Activated CD4-positive, alpha-beta memory T cell treated with anti-CD3 and anti-CD28 coated beads for 36 hours (primary cell): ENCODE measurements at regions not wholly inside any gene's neighbourhood (a gene's known extent, or its start where the extent isn't known, plus 50 kb on each side); places are given as distances from the start of the nearest gene placed in this dataset.

Experiments
- CTCF ChIA-PET: fragments of 350-600 bp; sonication (Branson Sonifier 250); formaldehyde crosslinking; loops from one replicate; lab custom pipeline; 2021; ENCODE audit warnings: antibody characterized with exemption, inconsistent platforms; lab: Charles Lee
- POLR2A ChIA-PET: fragments of 350-600 bp; sonication (Branson Sonifier 250); formaldehyde crosslinking; loops from one replicate; lab custom pipeline; 2021; ENCODE audit warnings: antibody characterized with exemption; lab: Charles Lee
- DNase-seq: peaks from one replicate; pipeline ENCODE4 v3.0.0-alpha.2; 2020
- H3K27ac Mint-ChIP-seq: one replicate; pipeline ENCODE4 v1.8.0; 2021; ENCODE audit warnings: mixed read lengths
- H3K27me3 Mint-ChIP-seq: one replicate; pipeline ENCODE4 v1.8.0; 2021; ENCODE audit warnings: mixed read lengths
- H3K36me3 Mint-ChIP-seq: one replicate; pipeline ENCODE4 v1.8.0; 2021; ENCODE audit warnings: mixed read lengths
- H3K4me1 Mint-ChIP-seq: one replicate; pipeline ENCODE4 v1.8.0; 2021; ENCODE audit warnings: low read depth, mixed read lengths
- H3K4me3 Mint-ChIP-seq: one replicate; pipeline ENCODE4 v1.8.0; 2021; ENCODE audit warnings: mild to moderate bottlenecking, mixed read lengths
- H3K9me3 Mint-ChIP-seq: one replicate; pipeline ENCODE4 v1.8.0; 2021; ENCODE audit warnings: mixed read lengths
- intact Hi-C: fragments of 100-400 bp; cut with micrococcal nuclease; formaldehyde crosslinking; loops from one replicate; pipeline ENCODE4 v1.15.1; 2023

DNA sequence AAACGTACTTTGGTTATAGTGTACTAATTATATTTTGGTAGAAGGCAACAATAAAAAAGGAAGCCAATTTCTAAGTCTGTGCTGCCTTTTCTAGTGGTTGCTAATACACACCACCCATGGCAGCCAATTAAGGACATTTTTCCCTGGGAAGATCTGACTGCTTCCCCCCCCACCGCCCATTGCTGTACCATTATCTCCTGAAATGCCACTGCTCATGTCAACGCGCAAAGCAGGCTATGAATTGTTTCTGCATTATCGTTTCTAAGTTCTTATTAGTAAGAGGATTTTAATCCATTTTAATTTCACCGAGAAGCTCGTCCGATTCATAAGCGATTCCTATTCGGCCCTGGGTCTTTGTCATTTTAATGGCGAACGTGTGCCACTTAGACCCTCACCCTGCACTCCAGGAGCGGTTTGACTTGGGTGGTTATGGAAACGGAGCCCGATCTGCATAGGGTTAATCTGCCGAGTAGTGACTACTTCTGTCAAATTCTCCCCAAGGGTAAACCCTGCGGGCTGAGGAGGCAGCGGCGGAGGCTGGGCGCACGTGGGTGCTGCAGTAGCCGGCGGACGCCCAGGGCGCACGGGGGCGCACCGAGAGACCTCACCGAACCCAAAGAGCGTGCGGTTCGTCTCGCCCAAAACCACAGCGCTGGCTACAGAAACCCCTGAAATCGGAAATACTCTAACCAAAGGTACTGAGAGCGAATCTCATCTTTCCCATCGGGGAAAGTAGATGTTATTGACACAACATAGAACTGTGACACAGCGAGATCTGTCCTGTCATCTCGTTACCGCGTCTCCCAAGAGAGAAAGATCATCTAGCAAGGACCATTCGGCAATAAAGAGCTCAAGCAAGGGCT is 55.8 kb upstream of the SHC3 start:
- peak; percentile 52 for DNase-seq
- intact Hi-C loops, result no loop called here
- Mint-ChIP-seq H3K4me3 (no peak overlapping the region), H3K27ac (no peak overlapping the region), H3K36me3 (no peaks in the 10 kb centered on the region), H3K4me1 (peaks cover 14% of the 10 kb centered on the region), H3K27me3 (peaks cover 39% of the 10 kb centered on the region), H3K9me3 (peaks cover 2% of the 10 kb centered on the region)
- ChIA-PET POLR2A (no interaction called here), CTCF (no interaction called here)

DNA sequence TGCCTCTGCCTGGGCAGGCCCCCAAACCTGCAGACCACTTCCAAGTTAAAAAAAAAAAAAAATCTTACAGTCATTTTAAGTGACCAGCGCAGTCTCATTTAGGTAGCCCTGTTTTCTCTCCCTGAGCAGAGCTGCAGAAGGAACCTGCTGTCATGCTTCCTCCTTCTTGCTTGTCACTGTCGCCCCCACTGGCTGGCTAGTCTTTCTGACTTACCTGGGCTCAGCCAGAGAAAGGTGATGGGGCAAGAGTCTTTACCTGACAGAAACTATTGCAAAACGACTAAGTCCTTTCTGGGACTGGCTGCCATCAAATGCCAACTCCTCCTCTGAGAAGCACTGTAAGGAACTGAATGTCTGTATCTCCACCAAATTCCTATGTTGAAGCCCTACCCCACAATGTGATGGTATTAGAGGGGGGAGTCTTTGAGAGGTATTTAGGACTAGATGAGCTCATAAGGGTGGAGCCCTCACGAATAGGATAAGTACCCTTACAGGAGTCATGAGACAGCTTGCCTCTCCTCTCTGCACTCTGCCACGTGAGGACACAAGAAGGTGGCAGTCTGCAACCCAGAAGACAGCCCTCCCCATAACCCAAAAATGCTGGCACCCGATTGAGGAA is 58.4 kb upstream of the SHC3 start:
- POLR2A ChIA-PET, result no interaction called here
- H3K4me3 Mint-ChIP-seq, result no peak overlapping the region
- DNase-seq, result no peak
- no peaks in the 10 kb centered on the region for H3K9me3 Mint-ChIP-seq
- peaks cover 14% of the 10 kb centered on the region for H3K4me1 Mint-ChIP-seq
- H3K27ac Mint-ChIP-seq, result no peak overlapping the region
- intact Hi-C loops, result no loop called here
- H3K36me3 Mint-ChIP-seq, result no peaks in the 10 kb centered on the region
- CTCF ChIA-PET, result no interaction called here
- peaks cover 36% of the 10 kb centered on the region for H3K27me3 Mint-ChIP-seq

DNA sequence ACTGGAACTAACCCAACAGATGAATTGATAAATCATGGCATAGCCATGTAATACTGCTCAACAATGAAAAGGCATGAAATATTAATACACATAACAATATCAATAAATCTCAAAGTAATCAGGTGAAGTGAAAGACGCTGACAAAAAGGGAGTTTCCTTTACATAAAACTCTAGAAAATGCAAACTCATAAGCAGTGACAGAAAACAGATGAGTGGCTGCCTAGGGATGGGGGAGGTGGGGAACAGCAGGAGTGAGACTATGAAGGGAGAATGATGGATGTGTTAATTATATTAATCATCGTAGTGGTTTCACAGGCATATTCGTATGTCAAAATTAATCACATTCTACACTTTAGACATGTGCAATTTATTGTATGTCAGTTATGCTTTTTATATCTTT is 59.8 kb upstream of the SHC3 start:
- Mint-ChIP-seq H3K4me1 (peaks cover 14% of the 10 kb centered on the region), H3K27ac (no peak overlapping the region), H3K36me3 (no peaks in the 10 kb centered on the region), H3K9me3 (no peaks in the 10 kb centered on the region), H3K4me3 (no peak overlapping the region), H3K27me3 (peaks cover 37% of the 10 kb centered on the region)
- intact Hi-C loops, result no loop called here
- DNase-seq, result no peak
- ChIA-PET POLR2A (no interaction called here), CTCF (no interaction called here)

DNA sequence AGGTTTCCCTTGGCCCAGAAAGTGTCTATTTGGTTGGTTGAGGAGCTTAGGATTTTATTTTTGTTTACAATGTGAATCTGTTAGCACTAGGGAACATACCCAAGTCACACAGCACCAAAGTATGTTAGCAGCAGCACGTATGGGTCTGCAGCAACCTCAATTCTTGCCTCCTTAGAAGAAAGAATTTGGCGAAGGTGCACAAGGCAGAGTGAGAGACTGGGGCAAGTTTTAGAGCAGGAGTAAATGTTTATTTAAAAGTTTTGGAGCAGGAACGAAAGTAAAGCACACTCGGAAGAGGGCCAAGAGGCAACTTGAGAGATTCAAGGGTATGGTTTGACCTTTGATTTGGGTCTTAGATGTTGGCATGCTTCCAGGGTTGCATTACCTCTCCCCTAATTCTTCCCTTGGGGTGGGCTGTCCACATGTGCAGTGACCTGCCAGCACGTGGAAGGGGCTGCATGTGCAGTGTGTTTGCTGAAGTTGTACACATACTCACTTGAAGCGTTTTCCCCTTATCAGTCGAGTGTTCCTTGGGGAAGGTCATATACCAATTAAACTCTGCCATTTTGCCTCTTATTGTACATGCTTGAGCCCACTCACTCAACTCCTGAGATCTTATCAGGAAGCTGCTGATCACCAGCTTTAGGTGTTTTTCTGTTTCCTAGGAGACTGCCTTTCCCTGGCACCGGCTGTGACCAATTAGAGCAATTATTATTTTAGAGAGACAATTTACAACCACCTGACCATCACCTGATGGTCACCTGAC is 64.9 kb upstream of the SHC3 start:
- peaks cover 12% of the 10 kb centered on the region for H3K27me3 Mint-ChIP-seq
- H3K36me3 Mint-ChIP-seq, result no peaks in the 10 kb centered on the region
- no peaks in the 10 kb centered on the region for H3K4me1 Mint-ChIP-seq
- ChIA-PET POLR2A (no interaction called here), CTCF (no interaction called here)
- H3K9me3 Mint-ChIP-seq, result no peaks in the 10 kb centered on the region
- intact Hi-C loops, result no loop called here
- DNase-seq, result no peak
- H3K4me3 Mint-ChIP-seq, result no peak overlapping the region
- no peak overlapping the region for H3K27ac Mint-ChIP-seq

DNA sequence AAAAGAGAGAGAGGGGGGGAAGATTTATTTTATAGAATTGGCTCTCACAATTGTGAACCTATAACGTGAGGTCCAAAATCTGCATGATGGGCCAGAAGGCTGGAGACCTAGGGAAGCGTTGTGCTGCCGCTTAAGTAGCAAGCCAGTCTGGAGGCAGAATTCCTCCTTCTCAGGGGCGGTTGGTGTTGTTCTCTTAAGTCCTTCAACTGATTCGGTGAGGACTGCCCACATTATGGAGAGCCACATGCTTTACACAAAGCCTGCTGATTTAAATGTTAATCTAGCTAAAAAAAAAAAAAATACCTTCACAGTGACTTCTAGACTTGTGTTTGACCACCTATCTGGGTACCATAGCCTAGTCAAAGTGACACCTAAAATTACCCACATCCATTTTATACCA is 64.2 kb upstream of the CKS2 start:
- Mint-ChIP-seq H3K4me3 (no peak overlapping the region), H3K4me1 (no peaks in the 10 kb centered on the region), H3K27me3 (peaks cover 5% of the 10 kb centered on the region), H3K27ac (no peak overlapping the region), H3K36me3 (no peaks in the 10 kb centered on the region), H3K9me3 (no peaks in the 10 kb centered on the region)
- ChIA-PET CTCF (no interaction called here), POLR2A (no interaction called here)
- no peak for DNase-seq
- intact Hi-C loops, result no loop called here

DNA sequence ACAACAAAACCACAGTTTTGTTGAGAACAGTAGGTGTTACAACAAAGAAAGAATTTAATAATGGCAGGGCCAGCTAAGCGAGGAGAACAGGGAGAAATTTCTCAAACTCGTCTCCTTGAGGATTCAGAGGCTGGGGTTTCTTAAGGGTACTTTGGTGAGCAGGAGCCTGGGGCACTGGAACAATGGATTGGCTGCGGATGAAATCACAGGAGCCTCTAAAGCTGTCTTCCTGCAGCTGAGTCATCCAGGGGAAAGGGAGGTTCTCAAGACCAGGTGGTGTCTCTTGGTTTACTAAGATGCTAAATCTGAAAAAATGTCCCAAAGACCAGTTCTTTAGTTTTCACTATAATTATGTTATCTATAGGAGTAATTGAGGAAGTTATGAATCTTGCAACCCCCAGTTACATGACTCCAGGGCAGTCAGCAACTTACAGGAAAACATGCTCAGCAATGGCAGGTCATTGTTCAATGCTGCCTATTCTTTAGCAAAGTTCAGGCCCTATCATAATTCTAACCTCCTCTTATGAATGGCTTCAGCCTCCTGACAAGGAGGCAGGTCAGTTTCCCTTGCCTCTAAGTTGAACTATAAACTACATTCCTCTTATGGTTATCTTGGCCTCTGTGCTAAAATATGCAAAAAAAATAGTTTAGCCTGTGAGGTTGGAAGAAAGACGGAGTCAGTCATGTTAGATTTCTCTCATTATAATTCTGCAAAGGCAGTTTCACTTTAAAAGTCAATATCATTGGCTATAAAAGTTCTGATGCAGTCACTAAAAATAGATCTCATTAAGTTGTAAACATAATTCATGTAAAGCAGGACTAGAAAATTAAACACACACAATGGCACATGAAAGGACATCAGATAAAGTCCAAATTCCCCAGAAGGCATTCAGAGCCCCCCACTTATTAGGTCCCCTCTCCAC is 63.3 kb upstream of the CKS2 start:
- Mint-ChIP-seq H3K36me3 (no peaks in the 10 kb centered on the region), H3K9me3 (no peaks in the 10 kb centered on the region), H3K27me3 (peaks cover 3% of the 10 kb centered on the region), H3K4me1 (no peaks in the 10 kb centered on the region), H3K4me3 (no peak overlapping the region), H3K27ac (no peak overlapping the region)
- intact Hi-C loops, result no loop called here
- no peak for DNase-seq
- ChIA-PET CTCF (no interaction called here), POLR2A (no interaction called here)

DNA sequence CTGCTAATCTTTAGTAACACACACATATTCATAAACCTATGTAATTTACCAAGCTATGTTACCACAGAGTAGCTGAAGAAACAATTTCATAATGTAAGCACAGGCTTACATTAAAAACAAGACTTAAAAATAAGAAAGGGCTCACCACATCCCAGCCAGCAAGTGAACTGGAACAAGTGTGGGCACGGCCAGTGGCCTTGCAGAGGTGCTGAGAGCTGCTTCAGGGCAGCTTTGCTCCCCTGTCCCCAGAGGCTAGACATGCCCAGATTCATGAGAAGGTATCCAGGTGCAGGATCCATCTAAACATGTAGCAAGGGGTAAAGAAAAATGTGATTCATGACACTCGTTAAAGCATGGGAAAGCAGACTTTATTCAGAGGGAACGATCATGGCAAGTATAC is 62.0 kb upstream of the CKS2 start:
- ChIA-PET CTCF (interaction anchor here (0.7 kb wide), 1 partner anchor 31 kb away, joined by 3 read pairs; no protein-coding TSS in a partner anchor), POLR2A (no interaction called here)
- Mint-ChIP-seq H3K4me1 (no peaks in the 10 kb centered on the region), H3K27ac (no peak overlapping the region), H3K9me3 (no peaks in the 10 kb centered on the region), H3K36me3 (no peaks in the 10 kb centered on the region), H3K27me3 (peaks cover 3% of the 10 kb centered on the region), H3K4me3 (no peak overlapping the region)
- DNase-seq, result no peak
- intact Hi-C loops, result no loop called here

DNA sequence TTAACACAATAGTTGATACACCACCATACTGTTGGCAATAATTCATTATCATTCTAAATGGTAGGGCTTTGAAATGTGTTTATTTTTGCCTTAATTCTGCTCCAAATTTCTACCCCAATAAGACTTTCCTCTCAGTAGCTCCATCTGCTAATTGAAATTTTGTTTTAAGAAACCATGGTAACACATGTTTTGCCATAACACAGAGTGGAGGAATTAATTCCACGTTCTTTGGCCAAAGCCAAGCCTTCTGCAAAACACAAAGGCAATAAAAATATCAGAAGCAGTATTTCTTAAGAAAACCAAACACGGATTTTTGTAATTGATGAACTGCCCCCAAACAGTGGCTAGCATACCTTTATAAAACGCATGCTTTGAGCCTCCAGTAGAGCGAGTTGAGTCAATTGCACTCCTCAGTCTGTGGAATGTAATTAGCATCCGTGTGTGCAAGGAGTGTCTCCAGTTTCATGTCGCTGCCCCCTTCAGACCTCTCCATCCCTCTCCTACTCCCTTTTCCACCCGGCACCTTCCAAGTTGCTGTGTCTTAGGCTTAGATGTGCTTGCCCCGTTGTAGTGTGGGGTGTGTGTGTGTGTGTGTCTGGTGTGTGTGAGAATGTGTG is 58.2 kb upstream of the CKS2 start:
- no peaks in the 10 kb centered on the region for H3K9me3 Mint-ChIP-seq
- no peaks in the 10 kb centered on the region for H3K27me3 Mint-ChIP-seq
- CTCF ChIA-PET, result no interaction called here
- POLR2A ChIA-PET, result interaction anchor here (0.6 kb wide), 1 partner anchor 445 kb away, joined by 3 read pairs; no protein-coding TSS in a partner anchor
- DNase-seq, result no peak
- no peaks in the 10 kb centered on the region for H3K4me1 Mint-ChIP-seq
- no peak overlapping the region for H3K27ac Mint-ChIP-seq
- H3K4me3 Mint-ChIP-seq, result no peak overlapping the region
- intact Hi-C loops, result no loop called here
- H3K36me3 Mint-ChIP-seq, result no peaks in the 10 kb centered on the region

DNA sequence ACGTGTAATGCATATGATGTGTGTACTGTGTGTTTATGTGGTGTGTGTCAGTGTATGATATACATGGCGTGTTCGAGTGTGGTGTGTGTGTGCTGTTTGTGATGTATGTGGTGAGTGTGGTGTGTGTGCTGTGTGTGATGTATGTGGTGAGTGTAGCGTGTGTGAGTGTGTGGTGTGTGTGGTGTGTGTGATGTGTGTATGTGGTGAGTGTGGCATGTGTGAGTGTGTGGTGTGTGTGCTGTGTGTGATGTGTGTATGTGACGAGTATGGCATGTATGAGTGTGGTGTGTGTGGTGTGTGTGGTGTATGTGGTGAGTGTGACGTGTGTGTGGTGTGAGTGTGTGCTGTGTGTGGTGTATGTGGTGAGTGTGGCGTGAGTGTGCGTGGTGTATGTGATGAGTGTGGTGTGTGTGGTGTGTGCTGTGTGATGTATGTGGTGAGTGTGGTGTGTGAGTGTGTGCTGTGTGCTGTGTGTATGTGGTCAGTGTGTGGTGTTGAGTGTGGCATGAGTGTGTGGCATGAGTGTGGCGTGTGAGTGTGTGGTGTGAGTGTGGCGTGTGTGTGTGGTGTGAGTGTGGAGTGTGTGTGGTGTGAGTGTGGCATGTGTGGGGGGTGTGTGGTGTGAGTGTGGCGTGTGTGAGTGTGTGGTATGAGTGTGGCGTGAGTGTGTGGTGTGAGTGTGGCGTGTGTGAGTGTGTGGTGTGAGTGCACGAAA is 56.8 kb upstream of the CKS2 start:
- CTCF ChIA-PET, result no interaction called here
- Mint-ChIP-seq H3K27me3 (no peaks in the 10 kb centered on the region), H3K4me1 (no peaks in the 10 kb centered on the region), H3K27ac (no peak overlapping the region), H3K4me3 (no peak overlapping the region), H3K9me3 (no peaks in the 10 kb centered on the region), H3K36me3 (no peaks in the 10 kb centered on the region)
- DNase-seq, result no peak
- intact Hi-C loops, result no loop called here
- POLR2A ChIA-PET, result no interaction called here

DNA sequence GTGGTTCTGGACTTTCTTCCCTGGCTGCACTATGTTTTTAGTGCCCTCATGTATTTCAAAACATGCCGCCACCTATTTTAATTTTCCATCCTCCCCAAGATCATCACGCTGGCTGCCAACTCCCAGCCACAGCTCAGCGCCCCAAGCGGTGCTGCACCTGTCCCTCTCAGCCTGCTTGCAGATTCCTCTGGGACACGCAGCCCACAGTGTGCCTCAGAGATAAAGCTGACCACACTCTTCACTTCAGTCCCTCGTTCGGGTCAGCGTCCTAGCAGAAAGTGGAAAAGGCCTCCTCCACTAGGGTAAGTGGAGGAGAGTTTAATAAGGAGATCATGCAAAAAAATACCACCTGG is 56.2 kb upstream of the CKS2 start:
- DNase-seq, result no peak
- POLR2A ChIA-PET, result no interaction called here
- Mint-ChIP-seq H3K36me3 (no peaks in the 10 kb centered on the region), H3K9me3 (no peaks in the 10 kb centered on the region), H3K4me3 (no peak overlapping the region), H3K27me3 (no peaks in the 10 kb centered on the region), H3K4me1 (no peaks in the 10 kb centered on the region), H3K27ac (no peak overlapping the region)
- intact Hi-C loops, result no loop called here
- CTCF ChIA-PET, result no interaction called here

DNA sequence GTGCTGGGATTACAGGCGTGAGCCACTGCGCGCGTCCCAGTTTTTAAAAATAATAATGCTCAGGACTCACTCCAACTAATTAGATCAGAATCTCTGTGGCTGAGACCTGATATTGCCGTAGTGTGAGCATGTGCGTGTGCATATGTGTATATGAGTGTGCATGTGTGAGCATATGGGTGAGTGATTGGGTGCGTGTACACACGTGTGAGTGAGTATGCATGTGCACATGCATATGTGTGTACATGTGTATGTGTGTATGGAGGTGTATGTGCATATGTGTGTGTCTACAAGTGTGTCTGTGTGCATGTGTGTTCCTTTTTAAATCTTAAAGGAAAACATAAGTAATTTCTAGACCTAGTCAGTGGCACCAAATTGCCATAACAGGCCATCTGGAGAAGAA is 54.8 kb upstream of the CKS2 start:
- Mint-ChIP-seq H3K9me3 (no peaks in the 10 kb centered on the region), H3K27ac (no peak overlapping the region), H3K36me3 (no peaks in the 10 kb centered on the region), H3K4me1 (no peaks in the 10 kb centered on the region), H3K4me3 (no peak overlapping the region), H3K27me3 (no peaks in the 10 kb centered on the region)
- POLR2A ChIA-PET, result no interaction called here
- CTCF ChIA-PET, result no interaction called here
- intact Hi-C loops, result no loop called here
- DNase-seq, result no peak
